ENCODE measurements at regions not wholly inside any gene's neighbourhood (a gene's known extent, or its start where the extent isn't known, plus 50 kb on each side); places are given as distances from the start of the nearest gene placed in this dataset.

GRCh38 chr4:189291939-189292338, 648.7 kb upstream of the FRG1 start:
- H3K36me3 Mint-ChIP-seq: no peaks in the 10 kb centered on the region
- POLR2A ChIA-PET: no interaction called here

DNA sequence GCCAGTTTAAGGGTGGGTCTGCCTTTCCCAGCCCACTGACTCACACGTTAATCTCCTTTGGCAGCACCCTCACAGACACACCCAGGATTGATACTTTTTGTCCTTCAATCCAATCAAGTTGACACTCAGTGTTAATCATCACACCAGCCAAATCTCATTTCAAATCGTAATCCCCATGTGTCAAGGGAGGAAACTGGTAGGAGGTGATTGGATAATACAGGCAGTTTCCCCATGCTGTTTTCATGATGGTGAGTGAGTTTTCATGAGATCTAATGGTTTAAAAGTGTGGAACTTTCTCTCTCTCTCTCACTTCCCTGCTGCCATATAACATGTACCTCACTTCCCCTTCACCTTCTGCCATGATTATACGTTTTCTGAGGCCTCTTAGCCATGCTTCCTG, 647.2 kb upstream of the FRG1 start:
- H3K4me3 ChIP-seq (ENCODE audit: low read length): no peak overlapping the region
- Mint-ChIP-seq H3K36me3 (no peaks in the 10 kb centered on the region), H3K27me3 (no peaks in the 10 kb centered on the region), H3K9me3 (peaks cover 0 to 12% (median 0%) of the 10 kb centered on the region in 11 donors), H3K4me1 (no peaks in the 10 kb centered on the region), H3K27ac (no peak overlapping the region), H3K4me3 (no peak overlapping the region)
- H3K27ac ChIP-seq (ENCODE audit: low read depth, low read length): no peak overlapping the region
- ATAC-seq (no peak), DNase-seq (no peak)
- no peaks in the 10 kb centered on the region for H3K36me3 ChIP-seq (ENCODE audit: control insufficient read depth in 2 of 3, insufficient read depth in 3 of 3, low read length in 3 of 3)
- H3K4me1 ChIP-seq (ENCODE audit: control insufficient read depth in 2 of 2, insufficient read depth in 2 of 2, low read length in 2 of 2): no peaks in the 10 kb centered on the region
- H3K27me3 ChIP-seq (ENCODE audit: control insufficient read depth in 2 of 2, insufficient read depth in 2 of 2, low read length in 2 of 2): no peaks in the 10 kb centered on the region
- no peaks in the 10 kb centered on the region for H3K9me3 ChIP-seq (ENCODE audit: control insufficient read depth in 2 of 3, low read length in 3 of 3)
- intact Hi-C loops (cut with micrococcal nuclease): no loop called here
- POLR2A ChIA-PET: no interaction called here
- CTCF ChIA-PET: no interaction called here

More at GRCh38 chr4:189291939-189292338, 648.7 kb upstream of the FRG1 start:
- no peak for ATAC-seq
- no peak overlapping the region for H3K4me3 Mint-ChIP-seq
- Histone ChIP-seq H3K4me3 (ENCODE audit: low read length) (no peak overlapping the region), H3K4me1 (ENCODE audit: control insufficient read depth in 2 of 2, insufficient read depth in 2 of 2, low read length in 2 of 2) (no peaks in the 10 kb centered on the region), H3K9me3 (ENCODE audit: control insufficient read depth in 2 of 3, low read length in 3 of 3) (no peaks in the 10 kb centered on the region), H3K27ac (ENCODE audit: low read depth, low read length) (no peak overlapping the region), H3K36me3 (ENCODE audit: control insufficient read depth in 2 of 3, insufficient read depth in 3 of 3, low read length in 3 of 3) (no peaks in the 10 kb centered on the region), H3K27me3 (ENCODE audit: control insufficient read depth in 2 of 2, insufficient read depth in 2 of 2, low read length in 2 of 2) (no peaks in the 10 kb centered on the region)
- CTCF ChIA-PET: no interaction called here
- no peaks in the 10 kb centered on the region for H3K4me1 Mint-ChIP-seq
- peaks cover 0 to 14% (median 0%) of the 10 kb centered on the region in 11 donors for H3K9me3 Mint-ChIP-seq
- intact Hi-C loops (cut with micrococcal nuclease): no loop called here
- no peaks in the 10 kb centered on the region for H3K27me3 Mint-ChIP-seq
- no peak for DNase-seq
- H3K27ac Mint-ChIP-seq: no peak overlapping the region

DNA sequence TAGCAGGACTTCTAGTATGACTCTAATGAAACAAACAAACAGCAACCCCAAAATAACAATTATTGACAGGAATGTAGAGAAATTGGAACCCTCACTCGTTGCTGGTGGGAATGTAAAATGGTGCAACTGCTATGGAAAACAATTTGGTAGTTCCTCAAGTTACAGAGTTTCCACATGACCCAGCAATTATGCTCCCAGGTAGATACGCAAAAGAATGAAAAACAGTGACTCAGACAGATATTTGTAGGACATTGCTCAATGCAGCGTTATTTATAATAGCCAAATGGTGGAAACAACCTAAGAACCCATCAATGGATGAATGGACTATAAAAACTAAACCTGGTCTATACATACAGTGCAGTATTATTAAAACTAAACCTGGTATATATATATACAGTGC, 646.1 kb upstream of the FRG1 start:
- no peak for ATAC-seq
- no peaks in the 10 kb centered on the region for H3K4me1 Mint-ChIP-seq
- DNase-seq: no peak
- Histone ChIP-seq H3K27me3 (ENCODE audit: control insufficient read depth in 2 of 2, insufficient read depth in 2 of 2, low read length in 2 of 2) (no peaks in the 10 kb centered on the region), H3K4me3 (ENCODE audit: low read length) (no peak overlapping the region), H3K4me1 (ENCODE audit: control insufficient read depth in 2 of 2, insufficient read depth in 2 of 2, low read length in 2 of 2) (no peaks in the 10 kb centered on the region), H3K9me3 (ENCODE audit: control insufficient read depth in 2 of 3, low read length in 3 of 3) (no peaks in the 10 kb centered on the region), H3K36me3 (ENCODE audit: control insufficient read depth in 2 of 3, insufficient read depth in 3 of 3, low read length in 3 of 3) (no peaks in the 10 kb centered on the region), H3K27ac (ENCODE audit: low read depth, low read length) (no peak overlapping the region)
- intact Hi-C loops (cut with micrococcal nuclease): no loop called here
- peaks cover 0 to 12% (median 2%) of the 10 kb centered on the region in 11 donors for H3K9me3 Mint-ChIP-seq
- no peaks in the 10 kb centered on the region for H3K36me3 Mint-ChIP-seq
- CTCF ChIA-PET: no interaction called here
- no peak overlapping the region for H3K4me3 Mint-ChIP-seq
- no peak overlapping the region for H3K27ac Mint-ChIP-seq
- no peaks in the 10 kb centered on the region for H3K27me3 Mint-ChIP-seq
- POLR2A ChIA-PET: no interaction called here

DNA sequence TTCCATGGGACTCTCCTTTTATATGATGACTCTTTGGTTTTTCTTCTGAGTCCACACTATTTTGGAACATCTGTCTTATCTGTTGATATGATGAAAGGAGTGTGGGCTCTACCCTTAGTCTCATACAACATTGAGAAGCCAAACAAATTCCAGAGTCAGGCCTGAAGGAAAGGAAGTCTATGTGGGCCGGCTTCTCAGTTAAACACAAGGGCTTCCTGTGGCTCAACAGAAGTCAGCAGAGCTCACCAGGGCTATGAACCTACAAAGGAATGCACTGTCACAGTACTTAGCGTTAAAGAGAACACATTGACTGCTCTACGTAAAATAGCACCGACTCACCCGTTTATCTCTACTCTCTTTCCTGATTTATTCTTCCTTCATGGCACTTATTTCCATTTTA, 641.0 kb upstream of the FRG1 start:
- Mint-ChIP-seq H3K4me3 (no peak overlapping the region), H3K36me3 (no peaks in the 10 kb centered on the region), H3K9me3 (peaks cover 0 to 6% (median 2%) of the 10 kb centered on the region in 11 donors), H3K4me1 (no peaks in the 10 kb centered on the region), H3K27ac (no peak overlapping the region), H3K27me3 (peaks cover 0 to 2% (median 0%) of the 10 kb centered on the region in 5 donors)
- H3K36me3 ChIP-seq (ENCODE audit: control insufficient read depth in 2 of 3, insufficient read depth in 3 of 3, low read length in 3 of 3): no peaks in the 10 kb centered on the region
- H3K4me1 ChIP-seq (ENCODE audit: control insufficient read depth in 2 of 2, insufficient read depth in 2 of 2, low read length in 2 of 2): no peaks in the 10 kb centered on the region
- POLR2A ChIA-PET: no interaction called here
- no peaks in the 10 kb centered on the region for H3K9me3 ChIP-seq (ENCODE audit: control insufficient read depth in 2 of 3, low read length in 3 of 3)
- CTCF ChIA-PET: no interaction called here
- ATAC-seq (no peak), DNase-seq (no peak)
- H3K4me3 ChIP-seq (ENCODE audit: low read length): no peak overlapping the region
- intact Hi-C loops (cut with micrococcal nuclease): no loop called here
- no peaks in the 10 kb centered on the region for H3K27me3 ChIP-seq (ENCODE audit: control insufficient read depth in 2 of 2, insufficient read depth in 2 of 2, low read length in 2 of 2)
- H3K27ac ChIP-seq (ENCODE audit: low read depth, low read length): no peak overlapping the region

DNA sequence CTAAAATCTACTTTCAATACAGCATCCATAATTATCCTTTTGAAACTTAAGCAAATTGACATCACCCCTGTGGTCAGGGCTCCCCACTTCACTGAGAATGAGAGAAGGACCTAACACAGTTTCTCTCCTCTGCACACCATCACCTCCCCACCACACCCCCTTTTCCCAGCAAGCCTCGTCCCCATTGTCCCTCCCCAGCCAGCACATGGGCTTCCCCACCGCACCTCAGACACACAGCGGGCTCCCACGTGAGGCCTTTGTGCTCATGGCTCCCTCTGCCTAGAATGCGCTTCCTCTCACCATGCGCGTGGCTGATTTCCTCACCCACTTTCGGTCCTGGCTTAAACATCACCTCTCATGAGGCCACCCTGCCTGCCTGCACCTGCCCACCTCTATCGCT, 639.0 kb upstream of the FRG1 start:
- intact Hi-C loops (cut with micrococcal nuclease): no loop called here
- Mint-ChIP-seq H3K27me3 (peaks cover 0 to 8% (median 0%) of the 10 kb centered on the region in 5 donors), H3K36me3 (no peaks in the 10 kb centered on the region), H3K9me3 (peaks cover 0 to 6% (median 0%) of the 10 kb centered on the region in 11 donors), H3K4me1 (no peaks in the 10 kb centered on the region), H3K27ac (no peak overlapping the region), H3K4me3 (no peak overlapping the region)
- Histone ChIP-seq H3K27me3 (ENCODE audit: control insufficient read depth in 2 of 2, insufficient read depth in 2 of 2, low read length in 2 of 2) (no peaks in the 10 kb centered on the region), H3K27ac (ENCODE audit: low read depth, low read length) (no peak overlapping the region), H3K4me3 (ENCODE audit: low read length) (no peak overlapping the region), H3K4me1 (ENCODE audit: control insufficient read depth in 2 of 2, insufficient read depth in 2 of 2, low read length in 2 of 2) (no peaks in the 10 kb centered on the region), H3K36me3 (ENCODE audit: control insufficient read depth in 2 of 3, insufficient read depth in 3 of 3, low read length in 3 of 3) (no peaks in the 10 kb centered on the region), H3K9me3 (ENCODE audit: control insufficient read depth in 2 of 3, low read length in 3 of 3) (no peaks in the 10 kb centered on the region)
- CTCF ChIA-PET: no interaction called here
- POLR2A ChIA-PET: no interaction called here
- DNase-seq (no peak), ATAC-seq (no peak)

- ChIA-PET POLR2A (no interaction called here), CTCF (no interaction called here)
- Mint-ChIP-seq H3K27ac (no peak overlapping the region), H3K4me3 (no peak overlapping the region), H3K4me1 (no peaks in the 10 kb centered on the region), H3K36me3 (no peaks in the 10 kb centered on the region), H3K27me3 (peaks cover 0 to 8% (median 0%) of the 10 kb centered on the region in 5 donors), H3K9me3 (peaks cover 0 to 6% (median 0%) of the 10 kb centered on the region in 11 donors)
- DNase-seq (no peak), ATAC-seq (no peak)
- H3K4me3 ChIP-seq (ENCODE audit: low read length): no peak overlapping the region
- H3K27ac ChIP-seq (ENCODE audit: low read depth, low read length): no peak overlapping the region
- no peaks in the 10 kb centered on the region for H3K4me1 ChIP-seq (ENCODE audit: control insufficient read depth in 2 of 2, insufficient read depth in 2 of 2, low read length in 2 of 2)
- intact Hi-C loops (cut with micrococcal nuclease): no loop called here
- no peaks in the 10 kb centered on the region for H3K36me3 ChIP-seq (ENCODE audit: control insufficient read depth in 2 of 3, insufficient read depth in 3 of 3, low read length in 3 of 3)
- no peaks in the 10 kb centered on the region for H3K9me3 ChIP-seq (ENCODE audit: control insufficient read depth in 2 of 3, low read length in 3 of 3)
- no peaks in the 10 kb centered on the region for H3K27me3 ChIP-seq (ENCODE audit: control insufficient read depth in 2 of 2, insufficient read depth in 2 of 2, low read length in 2 of 2)
These were observed 638.0 kb upstream of the FRG1 start for GRCh38 chr4:189302719-189303118.

- Histone ChIP-seq H3K4me1 (ENCODE audit: control insufficient read depth in 2 of 2, insufficient read depth in 2 of 2, low read length in 2 of 2) (no peaks in the 10 kb centered on the region), H3K4me3 (ENCODE audit: low read length) (no peak overlapping the region), H3K9me3 (ENCODE audit: control insufficient read depth in 2 of 3, low read length in 3 of 3) (no peaks in the 10 kb centered on the region), H3K27ac (ENCODE audit: low read depth, low read length) (no peak overlapping the region), H3K27me3 (ENCODE audit: control insufficient read depth in 2 of 2, insufficient read depth in 2 of 2, low read length in 2 of 2) (no peaks in the 10 kb centered on the region), H3K36me3 (ENCODE audit: control insufficient read depth in 2 of 3, insufficient read depth in 3 of 3, low read length in 3 of 3) (no peaks in the 10 kb centered on the region)
- Mint-ChIP-seq H3K4me3 (no peak overlapping the region), H3K4me1 (no peaks in the 10 kb centered on the region), H3K9me3 (peaks cover 0 to 5% (median 0%) of the 10 kb centered on the region in 11 donors), H3K36me3 (no peaks in the 10 kb centered on the region), H3K27me3 (peaks cover 0 to 8% (median 0%) of the 10 kb centered on the region in 5 donors), H3K27ac (no peak overlapping the region)
- intact Hi-C loops (cut with micrococcal nuclease): no loop called here
- CTCF ChIA-PET: no interaction called here
- ATAC-seq (no peak), DNase-seq (no peak)
- POLR2A ChIA-PET: no interaction called here
These were observed 636.5 kb upstream of the FRG1 start for GRCh38 chr4:189304167-189304566.
